NCI-H1417 (cell line): ENCODE measurements at regions not wholly inside any gene's neighbourhood (a gene's known extent, or its start where the extent isn't known, plus 50 kb on each side); places are given as distances from the start of the nearest gene placed in this dataset.
A peak's percentile ranks its signal among the peaks of the same experiment; 100 is the strongest.

Source experiments
- DNase-seq, 3 experiments: peaks; one replicate each; lab custom pipeline; 2025; lab: John Stamatoyannopoulos, UW

DNA sequence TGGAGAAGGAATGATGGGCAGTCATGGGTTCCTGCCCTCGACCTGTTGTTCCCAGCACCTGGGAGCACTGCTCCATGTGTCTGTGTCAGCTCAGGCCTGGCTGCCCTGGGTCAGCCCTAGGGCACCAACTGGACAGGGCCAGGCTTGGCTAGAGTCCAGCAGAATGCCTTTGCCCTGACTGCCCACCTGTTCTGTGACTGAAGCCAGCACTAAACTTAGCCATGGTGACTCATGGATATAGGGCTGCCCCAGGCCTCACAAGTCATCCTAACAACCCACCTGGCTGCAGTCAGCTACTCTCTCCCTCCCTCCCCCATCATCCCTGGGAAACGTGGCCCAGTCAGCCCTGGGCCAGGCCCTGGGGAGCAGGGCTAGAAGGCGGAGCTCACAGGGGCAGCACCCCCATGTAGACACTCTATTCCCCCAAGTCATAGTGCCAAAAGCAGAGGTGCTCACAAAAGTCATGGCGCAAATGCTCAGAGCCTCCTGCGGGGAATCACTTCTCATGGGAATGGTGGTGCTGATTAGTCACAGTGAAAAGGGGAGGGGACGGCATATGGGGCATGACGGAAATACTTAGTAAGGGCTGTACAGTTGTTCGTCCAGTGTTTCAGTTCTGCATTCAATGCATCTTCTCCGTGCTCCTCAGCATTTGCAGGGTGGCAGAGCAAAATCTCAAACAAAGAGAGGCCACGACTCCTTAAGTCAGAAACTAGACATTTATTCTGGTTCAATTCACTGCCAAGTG is 52.0 kb upstream of the NTF3 start:
- peak in 1 of 3 experiments; percentile 78 for DNase-seq
